Nucleus accumbens (tissue), 56 donors: ENCODE measurements at regions not wholly inside any gene's neighbourhood (a gene's known extent, or its start where the extent isn't known, plus 50 kb on each side); places are given as distances from the start of the nearest gene placed in this dataset.

Experiments used
- DNase-seq, 56 donors: peaks; one replicate each; lab custom pipeline; 2025; lab: John Stamatoyannopoulos, UW

DNA sequence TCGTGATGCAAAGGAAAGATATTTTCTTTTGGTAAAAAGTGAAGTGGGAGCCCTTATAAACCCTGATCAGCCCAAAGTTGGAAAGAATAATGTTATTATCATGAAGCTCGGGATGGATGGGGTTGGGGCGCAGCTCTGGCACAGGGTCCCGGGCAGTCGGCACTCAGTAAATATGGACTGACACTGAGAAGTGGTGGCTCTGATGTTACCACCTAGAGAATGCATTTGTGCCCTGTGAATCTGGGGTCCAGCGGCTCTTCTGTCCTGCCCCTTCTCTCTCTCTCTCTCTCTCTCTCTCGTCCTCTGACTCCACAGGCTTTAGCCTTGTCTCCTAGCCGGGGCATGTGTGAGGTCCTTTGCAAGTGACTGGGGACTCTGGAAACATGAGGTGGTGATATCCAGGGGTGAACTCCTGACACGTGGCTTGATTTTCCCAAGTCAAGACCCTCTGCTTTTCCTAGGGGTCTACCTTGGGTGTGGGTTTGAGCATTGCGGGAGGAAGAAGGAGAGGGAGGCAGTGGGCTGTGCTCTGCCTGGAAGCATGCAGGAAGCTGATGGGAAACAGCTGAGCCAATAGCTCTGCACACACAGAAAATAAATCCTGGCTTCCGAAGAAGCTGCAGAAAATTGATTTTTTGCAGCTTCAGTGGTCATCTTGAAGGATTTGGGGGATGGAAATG, 162.7 kb downstream of the MACROH2A1 start:
- no peak for DNase-seq

DNA sequence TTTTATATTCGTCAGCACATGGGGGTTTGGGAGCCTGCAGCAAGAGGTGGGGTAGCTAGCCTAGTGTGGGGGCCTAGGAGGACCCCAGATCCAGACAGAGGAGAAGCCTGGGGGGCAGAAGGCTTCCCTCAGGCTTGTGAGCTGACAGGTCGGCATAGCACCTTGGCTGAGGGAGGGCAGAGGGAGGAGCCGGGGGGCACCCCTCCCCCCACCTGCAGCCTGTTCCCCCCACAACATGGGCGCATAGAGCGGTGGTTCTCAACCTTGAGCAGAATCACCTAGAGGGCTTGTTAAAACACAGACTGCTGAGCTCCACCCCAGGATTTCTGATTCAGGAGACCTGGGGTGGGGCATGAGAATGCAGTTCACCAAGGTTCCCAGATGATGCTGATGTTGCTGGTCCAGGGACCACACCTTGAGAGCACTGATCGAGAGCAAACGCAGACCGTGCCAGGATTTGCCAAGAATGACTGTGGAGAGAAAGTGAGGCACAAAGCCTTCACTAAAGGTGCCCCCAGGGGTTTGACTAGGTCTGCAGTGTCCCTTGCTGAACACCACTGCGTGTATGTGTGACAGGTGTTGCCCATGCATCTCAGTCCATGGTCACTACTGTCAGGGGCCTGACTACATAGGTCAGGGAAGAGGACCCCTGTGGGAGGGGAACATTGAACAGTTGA, 163.3 kb downstream of the MACROH2A1 start:
- DNase-seq, result no peak

DNA sequence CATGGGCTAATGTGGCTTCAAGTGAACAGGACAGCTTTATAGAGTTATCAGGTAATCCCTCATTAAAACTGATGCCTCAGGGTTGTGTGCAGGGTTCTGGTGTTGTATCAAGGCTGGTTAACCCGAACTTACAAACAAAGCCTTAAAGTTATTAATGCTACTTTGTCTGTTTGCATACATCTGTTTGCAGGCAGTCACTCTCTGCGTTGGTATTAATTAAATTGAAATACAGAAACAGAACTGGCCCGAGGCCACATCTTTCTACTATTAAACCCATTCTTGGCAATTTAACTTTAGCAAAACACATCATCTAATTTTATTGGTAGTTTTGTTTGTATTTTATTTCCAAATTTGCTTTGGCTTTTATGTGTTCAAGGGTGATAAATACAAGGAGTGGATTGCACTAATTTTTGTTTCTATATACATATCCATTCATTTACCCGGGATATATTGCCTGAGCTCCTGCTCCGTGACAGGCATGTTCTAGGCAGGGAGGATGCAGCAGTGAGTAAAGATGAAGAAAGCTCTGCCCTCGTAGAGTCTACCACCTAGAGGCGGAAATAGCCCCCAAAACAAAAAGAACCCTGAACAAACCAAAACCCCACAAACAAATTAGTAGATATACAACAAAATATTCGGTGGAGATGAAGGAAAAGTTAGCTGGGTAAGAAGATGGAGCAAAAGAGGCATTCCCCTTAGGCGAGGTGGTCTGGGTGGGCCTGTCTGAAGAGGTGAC, 164.2 kb downstream of the MACROH2A1 start:
- no peak for DNase-seq

GRCh38 chr5:135234242-135234641, 164.8 kb downstream of the MACROH2A1 start:
- no peak for DNase-seq

GRCh38 chr5:135233477-135233876, 165.6 kb downstream of the MACROH2A1 start:
- DNase-seq, result no peak

DNA sequence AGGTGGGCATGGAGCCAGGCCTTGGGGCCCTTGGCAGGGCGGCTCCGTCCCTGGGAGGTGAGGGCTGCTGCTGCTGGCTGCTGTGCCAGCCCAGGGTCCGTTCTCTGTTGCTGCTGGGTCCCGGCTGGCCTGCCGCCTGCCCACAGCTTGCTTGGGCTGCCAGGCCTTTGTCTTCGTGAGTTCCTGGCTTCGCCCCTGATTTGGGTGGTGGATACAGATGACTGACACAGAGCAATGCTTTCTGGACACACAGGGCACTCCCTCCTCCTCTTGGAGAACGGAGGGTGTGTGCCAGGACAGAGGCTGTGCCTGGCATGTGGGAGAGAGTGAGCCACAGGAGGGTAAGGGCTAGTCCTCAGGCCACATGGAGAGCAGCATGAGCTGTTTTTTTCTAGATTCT, 166.1 kb downstream of the MACROH2A1 start:
- peak in 26 of 56 donors; percentile 4 to 51 (median 24) for DNase-seq

GRCh38 chr5:135231289-135231688, 167.7 kb downstream of the MACROH2A1 start:
- no peak for DNase-seq

DNA sequence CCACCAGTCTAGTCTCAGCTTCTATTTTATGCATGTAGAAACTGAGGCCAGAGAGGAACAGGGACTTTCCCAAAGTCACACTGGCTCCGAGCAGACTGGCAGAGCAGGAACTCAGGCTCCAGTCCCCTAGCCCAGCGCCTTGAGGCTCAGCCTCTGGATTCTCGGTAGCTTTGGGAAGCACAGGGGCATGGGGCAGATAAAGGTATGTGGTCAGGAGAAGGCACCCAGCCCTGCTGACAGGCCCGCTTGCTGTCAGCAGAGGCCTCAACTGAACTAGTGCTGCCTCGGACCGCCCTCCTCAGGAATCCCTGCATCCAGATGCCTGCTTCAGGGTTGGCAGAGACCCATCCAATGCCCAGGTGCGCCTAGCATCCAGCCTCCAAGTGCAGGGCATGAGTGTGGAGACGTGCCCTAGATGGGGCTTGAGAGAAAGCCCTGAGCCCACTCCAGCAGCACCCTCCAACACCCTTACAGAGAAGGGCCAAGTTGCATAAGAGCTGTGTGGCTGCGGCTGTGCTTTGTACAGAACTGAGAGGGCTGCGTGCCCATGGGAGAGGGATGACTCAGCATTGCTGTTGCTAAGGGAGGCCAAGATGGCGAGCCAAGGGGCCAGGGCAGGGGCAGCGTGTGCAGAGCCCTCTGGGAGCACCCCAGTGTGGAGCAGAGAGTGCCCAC, 168.6 kb downstream of the MACROH2A1 start:
- DNase-seq, result peak in 32 of 56 donors; percentile 4 to 63 (median 27)

DNA sequence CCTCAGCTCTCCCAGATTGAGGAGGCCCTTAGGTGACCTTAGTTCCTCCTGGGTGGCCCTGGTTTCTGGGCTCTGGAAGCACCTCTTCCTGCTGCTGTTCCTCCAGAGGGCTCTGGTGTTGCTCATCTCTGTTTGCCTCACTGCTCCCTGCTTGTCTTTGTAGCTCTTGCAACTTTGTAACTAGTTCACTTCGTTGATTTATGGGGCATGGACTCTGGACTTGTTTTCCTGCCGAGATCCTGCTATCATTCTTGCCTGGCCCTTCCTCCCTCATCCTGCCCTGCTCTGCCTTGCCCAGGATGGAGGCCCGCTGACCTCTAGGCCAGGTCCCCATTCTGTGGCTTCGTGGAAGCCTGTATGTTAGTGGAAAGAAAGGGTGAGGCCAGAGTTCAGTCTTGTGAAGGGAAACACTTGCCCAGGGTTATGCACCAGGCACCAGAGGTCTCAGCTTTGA, 169.3 kb downstream of the MACROH2A1 start:
- no peak for DNase-seq

- no peak for DNase-seq
Observed at GRCh38 chr5:135229122-135229521, 169.9 kb downstream of the MACROH2A1 start.

DNA sequence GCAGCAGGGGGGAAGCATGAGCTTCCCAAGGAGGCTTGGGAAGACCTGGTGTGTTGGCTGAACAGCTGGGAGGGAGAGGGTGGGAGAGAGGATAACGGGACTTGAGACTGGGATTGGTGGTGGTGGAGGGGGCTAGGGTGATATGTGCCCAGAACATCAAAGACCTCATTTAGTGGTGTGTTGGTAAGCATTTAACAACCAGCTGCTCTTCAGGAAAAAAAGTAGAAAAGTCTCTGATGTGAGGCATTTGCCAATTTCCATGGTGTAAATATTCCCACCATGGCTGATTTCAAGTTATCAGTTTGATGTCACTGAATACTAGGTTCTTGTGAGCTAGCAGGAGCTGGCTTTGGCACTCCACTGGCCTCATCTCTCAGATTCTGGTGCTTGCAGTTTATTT, 170.8 kb downstream of the MACROH2A1 start:
- DNase-seq, result no peak

DNA sequence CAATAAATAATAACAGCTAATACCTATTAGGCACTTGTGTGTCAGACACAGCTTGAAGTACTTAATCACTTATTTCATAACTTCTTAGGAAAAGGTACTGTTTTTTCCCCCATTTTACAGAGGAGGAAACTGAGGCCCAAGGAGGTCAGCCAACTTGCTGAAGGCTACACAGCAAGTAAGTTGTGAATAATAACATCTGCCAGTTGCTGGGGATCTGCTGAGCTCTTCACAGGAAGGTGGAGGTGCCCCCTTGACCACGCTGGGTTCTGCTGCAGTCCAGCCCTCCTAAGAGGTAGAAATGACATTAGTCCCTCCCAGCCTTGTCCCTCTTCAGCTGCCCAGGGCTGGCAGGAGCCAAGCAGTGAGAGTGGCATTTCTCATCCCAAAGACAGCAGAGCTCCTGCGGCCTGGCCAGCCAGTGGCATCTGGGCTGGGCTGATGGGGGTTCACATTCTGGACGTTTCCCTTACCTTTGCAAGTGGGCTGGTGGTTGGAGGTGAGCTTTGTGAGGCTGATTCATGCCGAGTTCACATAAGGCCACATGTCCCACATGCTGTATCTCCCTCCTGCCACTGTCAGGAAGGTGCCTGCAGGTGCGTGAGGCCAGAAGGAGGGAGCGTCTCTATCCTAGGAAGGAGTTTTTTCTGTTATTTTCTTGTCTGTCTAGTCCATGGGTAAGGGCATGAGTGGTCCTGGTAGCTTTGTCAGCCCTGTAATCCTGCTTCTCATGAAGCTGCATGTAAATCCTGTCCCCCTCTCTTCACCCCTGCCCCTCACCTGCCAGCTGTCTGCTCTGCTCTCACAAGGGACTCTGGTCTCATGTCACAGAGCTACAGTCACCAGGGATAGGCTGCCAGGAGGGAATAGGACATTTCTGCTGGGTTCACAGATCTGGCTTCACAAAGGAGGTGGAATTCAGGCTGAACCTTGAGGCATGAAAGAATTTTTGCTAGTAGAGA, 171.7 kb downstream of the MACROH2A1 start:
- DNase-seq, result no peak

- DNase-seq, result no peak
Observed at GRCh38 chr5:135225856-135226560, 173.0 kb downstream of the MACROH2A1 start.

DNA sequence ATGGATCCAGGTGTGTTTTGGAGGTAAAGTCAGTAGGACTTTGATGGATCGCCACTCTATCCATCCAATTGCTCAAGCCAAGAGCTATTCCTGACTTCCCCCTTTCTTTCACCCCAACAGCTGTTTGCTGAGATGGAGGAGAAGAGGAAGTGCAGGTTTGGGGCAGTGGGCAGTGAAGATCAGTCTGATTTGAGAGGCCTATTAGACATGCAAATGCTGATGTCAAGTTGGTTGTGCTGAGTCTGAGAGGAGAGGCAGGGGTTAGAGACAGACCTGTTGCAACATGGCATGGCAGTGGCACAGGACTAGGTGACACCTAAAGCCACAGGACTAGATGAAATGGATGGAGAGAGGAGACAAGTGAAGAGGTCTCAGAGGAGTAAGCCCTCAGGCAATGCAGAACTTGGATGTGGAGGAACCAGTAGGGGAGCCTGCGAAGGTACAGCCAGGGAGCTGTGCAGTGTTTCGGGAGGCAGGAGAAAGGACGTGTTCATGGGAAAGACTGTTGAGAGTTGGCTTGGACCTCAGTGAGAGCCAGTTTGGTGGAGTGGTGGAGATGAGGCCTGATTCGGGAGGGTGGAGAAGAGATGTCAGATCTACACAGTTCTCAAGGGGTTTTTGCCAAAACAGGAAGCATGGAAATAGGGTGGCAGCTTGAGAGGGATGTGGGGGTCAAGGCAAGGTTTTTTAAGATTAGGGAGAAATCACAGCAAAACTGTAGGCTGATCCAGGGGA, 175.0 kb downstream of the MACROH2A1 start:
- no peak for DNase-seq

DNA sequence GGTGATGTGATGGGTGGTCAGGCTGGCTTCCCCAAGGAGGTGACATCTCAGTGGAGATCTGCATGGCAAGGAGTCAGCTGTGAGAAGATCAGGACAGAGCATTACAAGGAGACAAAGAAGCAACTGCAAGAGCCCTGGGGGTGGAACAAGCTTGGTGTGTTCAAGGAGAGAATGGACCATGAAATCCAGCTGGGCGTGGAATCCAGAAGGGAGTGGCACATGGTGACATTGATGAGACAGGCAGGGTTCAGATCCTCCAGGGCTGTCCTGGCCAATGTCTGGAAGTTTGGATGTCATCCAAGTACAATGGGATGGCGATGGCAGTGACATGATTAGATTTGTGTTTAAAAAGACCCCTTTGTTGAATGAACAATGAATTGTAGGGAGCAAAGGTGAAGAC, 175.6 kb downstream of the MACROH2A1 start:
- no peak for DNase-seq

- no peak for DNase-seq
Observed at GRCh38 chr5:135222771-135223170, 176.3 kb downstream of the MACROH2A1 start.

DNA sequence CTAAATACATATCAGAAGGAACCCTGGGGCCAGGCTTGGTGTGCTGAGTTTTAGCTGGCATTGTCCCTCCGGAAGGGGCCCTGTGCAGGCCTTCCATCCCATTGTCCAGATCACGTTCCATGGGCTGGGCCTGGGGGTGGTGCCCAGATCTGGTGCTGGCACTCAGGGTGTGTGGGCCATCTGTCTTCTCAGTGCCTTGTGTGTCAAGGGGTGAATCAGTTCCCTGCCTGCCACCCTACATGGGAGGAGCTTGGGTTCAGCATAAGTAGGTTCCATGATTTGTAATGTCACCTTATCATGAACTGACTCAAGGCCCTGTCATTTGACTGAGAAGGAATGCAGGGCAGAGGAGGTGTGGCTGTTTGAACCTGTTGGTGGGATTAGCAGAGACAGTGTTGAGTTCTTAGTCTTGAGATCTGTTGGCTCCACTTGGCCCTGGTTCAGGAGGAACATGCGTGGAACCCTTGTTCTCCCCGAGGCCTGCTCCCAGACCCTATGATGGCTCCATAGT, 176.8 kb downstream of the MACROH2A1 start:
- no peak for DNase-seq

DNA sequence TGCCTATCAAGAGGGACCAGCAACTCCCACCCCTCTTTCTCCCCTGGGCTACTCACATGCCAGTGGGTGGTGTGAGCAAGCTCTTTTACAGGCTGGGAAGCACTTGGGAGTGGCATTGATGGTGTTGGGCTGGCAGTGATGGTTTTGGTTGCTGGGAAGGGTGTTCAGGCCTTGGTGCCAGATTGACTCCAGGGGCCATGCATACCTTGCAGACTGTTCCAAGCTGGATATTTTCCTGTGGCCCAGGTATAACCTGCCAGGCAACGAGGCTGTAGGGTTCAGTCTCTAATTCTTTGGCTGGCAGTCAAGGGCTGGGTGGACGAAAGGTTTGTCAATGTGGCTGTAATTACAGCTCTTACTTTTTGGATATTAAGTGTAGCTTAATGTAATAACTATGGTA, 177.3 kb downstream of the MACROH2A1 start:
- DNase-seq, result no peak
